NT2/D1 (cell line): ENCODE measurements at regions not wholly inside any gene's neighbourhood (a gene's known extent, or its start where the extent isn't known, plus 50 kb on each side); places are given as distances from the start of the nearest gene placed in this dataset.

Source experiments
- SUZ12 ChIP-seq: IDR thresholded peaks from 2 replicates; pipeline ENCODE4 v1.6.1; 2011; ENCODE audit not compliant: insufficient read length, insufficient read depth; ENCODE audit errors: extremely low read depth
- YY1 ChIP-seq: IDR thresholded peaks from 2 replicates; pipeline ENCODE4 v1.6.1; 2011; ENCODE audit not compliant: insufficient read length, insufficient read depth
- ZNF274 ChIP-seq: IDR thresholded peaks from 2 replicates; pipeline ENCODE4 v1.6.1; 2011; ENCODE audit warnings: mild to moderate bottlenecking, low read depth, low read length

DNA sequence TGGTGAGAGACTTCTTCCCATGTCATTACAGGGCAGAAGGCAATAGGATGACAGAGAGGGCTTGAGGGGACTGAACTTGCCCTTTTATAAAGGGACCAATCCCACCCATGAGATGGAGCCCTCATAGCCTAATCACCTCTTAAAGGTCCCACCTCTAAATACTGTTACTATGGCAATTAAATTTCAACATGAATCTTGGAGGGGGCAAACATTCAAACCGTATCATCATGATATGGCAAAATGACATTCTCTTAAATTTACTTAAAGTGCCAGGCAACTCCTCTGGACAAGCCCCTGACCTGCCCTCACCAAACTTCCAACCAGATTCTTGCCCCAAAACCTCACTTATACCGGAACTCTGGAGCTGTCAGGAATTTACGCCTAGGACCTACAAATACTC, 100.8 kb upstream of the OR5AK2 start:
- TF ChIP-seq YY1 (no peak), ZNF274 (no peak), SUZ12 (no peak)
